GM23338 (cell line): ENCODE measurements at regions not wholly inside any gene's neighbourhood (a gene's known extent, or its start where the extent isn't known, plus 50 kb on each side); places are given as distances from the start of the nearest gene placed in this dataset.

Source experiments
- ATAC-seq: fragments of 200-7000 bp; cut with Tn5 transposase; 3 replicates; pipeline ENCODE4 v1.9.1; 2020
- DNase-seq: peaks from one replicate; pipeline ENCODE4 v3.0.0-alpha.2; 2015; ENCODE audit warnings: low spot score
- H2AFZ ChIP-seq: fragments of 200-600 bp; sonication (generic); 2 replicates; pipeline ENCODE4 v1.8.0; 2016; ENCODE audit warnings: antibody characterized with exemption, mild to moderate bottlenecking, moderate library complexity
- H3F3A ChIP-seq: fragments of 200-600 bp; sonication (generic); replicated peaks from 2 replicates; pipeline ENCODE4 v1.8.0; 2017; ENCODE audit warnings: antibody characterized with exemption, mixed run types, low read depth
- H3K27ac ChIP-seq: fragments of 200-600 bp; sonication (generic); 2 replicates; pipeline ENCODE4 v1.6.1; 2016; ENCODE audit warnings: low read depth
- H3K27me3 ChIP-seq: fragments of 200-600 bp; sonication (generic); 2 replicates; pipeline ENCODE4 v1.8.0; 2016; ENCODE audit warnings: mild to moderate bottlenecking, mixed run types, moderate library complexity; ENCODE audit not compliant: insufficient read depth
- H3K36me3 ChIP-seq: fragments of 200-600 bp; sonication (generic); 2 replicates; pipeline ENCODE4 v1.8.0; 2016; ENCODE audit warnings: mild to moderate bottlenecking; ENCODE audit not compliant: insufficient read depth
- H3K4me1 ChIP-seq: fragments of 200-600 bp; sonication (generic); 2 replicates; pipeline ENCODE4 v1.8.0; 2016; ENCODE audit warnings: mild to moderate bottlenecking, moderate library complexity; ENCODE audit not compliant: insufficient read depth
- H3K4me2 ChIP-seq: fragments of 200-600 bp; sonication (generic); 2 replicates; pipeline ENCODE4 v1.7.1; 2017; ENCODE audit warnings: mixed run types
- H3K4me3 ChIP-seq: fragments of 200-600 bp; sonication (generic); 2 replicates; pipeline ENCODE4 v1.6.1; 2016; ENCODE audit warnings: mixed run types
- H3K79me2 ChIP-seq: fragments of 200-600 bp; sonication (generic); replicated peaks from 2 replicates; pipeline ENCODE4 v1.8.0; 2017; ENCODE audit warnings: mild to moderate bottlenecking; ENCODE audit not compliant: insufficient read depth
- H3K9me2 ChIP-seq: fragments of 200-600 bp; sonication (generic); 2 replicates; pipeline ENCODE4 v1.8.0; 2017; ENCODE audit not compliant: insufficient read depth
- H4K20me1 ChIP-seq: fragments of 200-600 bp; sonication (generic); replicated peaks from 2 replicates; pipeline ENCODE4 v1.8.0; 2017; ENCODE audit warnings: mild to moderate bottlenecking; ENCODE audit not compliant: insufficient read depth
- H3K27ac Mint-ChIP-seq: 2 replicates; pipeline ENCODE4 v1.8.0; 2020; ENCODE audit warnings: inconsistent platforms, mild to moderate bottlenecking, moderate library complexity, mixed read lengths
- H3K27me3 Mint-ChIP-seq: 3 replicates; pipeline ENCODE4 v1.8.0; 2022; ENCODE audit warnings: low read depth, mild to moderate bottlenecking, moderate library complexity, mixed read lengths, inconsistent platforms; ENCODE audit not compliant: insufficient read depth, poor library complexity
- H3K36me3 Mint-ChIP-seq: 3 replicates; pipeline ENCODE4 v1.8.0; 2021; ENCODE audit warnings: low read depth, mild to moderate bottlenecking, inconsistent platforms, moderate library complexity, mixed read lengths
- H3K4me1 Mint-ChIP-seq: 3 replicates; pipeline ENCODE4 v1.8.0; 2020; ENCODE audit warnings: mild to moderate bottlenecking, inconsistent platforms, mixed read lengths
- H3K4me3 Mint-ChIP-seq: 3 replicates; pipeline ENCODE4 v1.8.0; 2021; ENCODE audit warnings: moderate library complexity, mild to moderate bottlenecking, inconsistent platforms, mixed read lengths
- H3K9me3 Mint-ChIP-seq: 3 replicates; pipeline ENCODE4 v1.8.0; 2020; ENCODE audit warnings: moderate library complexity, mild to moderate bottlenecking, inconsistent platforms, mixed read lengths
- CREB1 ChIP-seq: fragments of 250-450 bp; sonication (Bioruptor Pico); IDR thresholded peaks from 2 replicates; pipeline ENCODE4 v1.5.0; 2020; ENCODE audit warnings: low read depth, mild to moderate bottlenecking, moderate library complexity
- CTCF ChIP-seq, 2 experiments: fragments of 200-600 bp in 1 of 2; sonication (generic) in 1 of 2; conservative IDR thresholded peaks; 2 replicates each; pipeline versions ENCODE4 v1.5.1 to v1.6.1; 2016 to 2017; ENCODE audit warnings: antibody characterized with exemption in 2 of 2, low read depth in 2 of 2, mild to moderate bottlenecking in 2 of 2, moderate library complexity in 1 of 2
- EZH2 ChIP-seq: fragments of 200-600 bp; sonication (generic); IDR thresholded peaks from one replicate; pipeline ENCODE4 v1.8.0; 2017; ENCODE audit warnings: antibody characterized with exemption, mild to moderate bottlenecking, low read depth; ENCODE audit not compliant: unreplicated experiment
- EZH2phosphoT487 ChIP-seq: fragments of 200-600 bp; sonication (generic); IDR thresholded peaks from one replicate; pipeline ENCODE4 v1.8.1; 2018; ENCODE audit warnings: antibody characterized with exemption; ENCODE audit not compliant: unreplicated experiment
- JUNB ChIP-seq: IDR thresholded peaks from one replicate; pipeline ENCODE4 v1.6.1; 2016; ENCODE audit warnings: antibody characterized with exemption; ENCODE audit not compliant: unreplicated experiment
- NANOG ChIP-seq: IDR thresholded peaks from 2 replicates; pipeline ENCODE4 v1.6.1; 2016; ENCODE audit warnings: antibody characterized with exemption, borderline replicate concordance
- POLR2AphosphoS5 ChIP-seq: IDR thresholded peaks from 2 replicates; pipeline ENCODE4 v1.6.1; 2016; ENCODE audit warnings: antibody characterized with exemption, low read depth
- REST ChIP-seq: IDR thresholded peaks from one replicate; pipeline ENCODE4 v1.6.1; 2018; ENCODE audit warnings: antibody characterized with exemption; ENCODE audit not compliant: unreplicated experiment
- STAT1 ChIP-seq: IDR thresholded peaks from one replicate; pipeline ENCODE4 v1.6.1; 2016; ENCODE audit warnings: antibody characterized with exemption; ENCODE audit not compliant: unreplicated experiment
- ZNF114 ChIP-seq: fragments of 250-450 bp; sonication (Bioruptor Pico); IDR thresholded peaks from 2 replicates; pipeline ENCODE4 v1.5.0; 2020; ENCODE audit warnings: mild to moderate bottlenecking, moderate library complexity
- ZNF331 ChIP-seq: fragments of 250-450 bp; sonication (Bioruptor Pico); IDR thresholded peaks from 2 replicates; pipeline ENCODE4 v1.5.0; 2020; ENCODE audit warnings: low read depth, mild to moderate bottlenecking, moderate library complexity
- ZNF462 ChIP-seq: fragments of 250-450 bp; sonication (Bioruptor Pico); IDR thresholded peaks from 2 replicates; pipeline ENCODE4 v1.5.0; 2020; ENCODE audit warnings: mild to moderate bottlenecking, moderate library complexity
- TF ChIP-seq, protein P1 (sequence below): IDR thresholded peaks from 2 replicates; pipeline ENCODE4 v1.6.1; 2016; ENCODE audit warnings: antibody characterized with exemption

- H3K9me3 Mint-ChIP-seq, result peaks cover 3% of the 10 kb centered on the region; the same call in 1 of the 3 replicates
- no peaks in the 10 kb centered on the region for H3F3A ChIP-seq
- no peak overlapping the region for H3K27ac ChIP-seq
- TF ChIP-seq REST (no peak), ZNF114 (CRISPR knock-in tag) (no peak), ZNF462 (CRISPR knock-in tag) (no peak), JUNB (no peak), POLR2AphosphoS5 (no peak), CTCF (conservative IDR thresholded peaks at IDR 0.05; ENCODE audit: low read depth in 2 of 2) (no peak), ZNF331 (no peak), EZH2 (no peak), NANOG (no peak), STAT1 (no peak), CREB1 (CRISPR knock-in tag) (no peak), EZH2phosphoT487 (no peak)
- TF ChIP-seq, protein P1, sequence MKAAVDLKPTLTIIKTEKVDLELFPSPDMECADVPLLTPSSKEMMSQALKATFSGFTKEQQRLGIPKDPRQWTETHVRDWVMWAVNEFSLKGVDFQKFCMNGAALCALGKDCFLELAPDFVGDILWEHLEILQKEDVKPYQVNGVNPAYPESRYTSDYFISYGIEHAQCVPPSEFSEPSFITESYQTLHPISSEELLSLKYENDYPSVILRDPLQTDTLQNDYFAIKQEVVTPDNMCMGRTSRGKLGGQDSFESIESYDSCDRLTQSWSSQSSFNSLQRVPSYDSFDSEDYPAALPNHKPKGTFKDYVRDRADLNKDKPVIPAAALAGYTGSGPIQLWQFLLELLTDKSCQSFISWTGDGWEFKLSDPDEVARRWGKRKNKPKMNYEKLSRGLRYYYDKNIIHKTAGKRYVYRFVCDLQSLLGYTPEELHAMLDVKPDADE, result no peak
- no peak overlapping the region for H3K27ac Mint-ChIP-seq
- H3K36me3 Mint-ChIP-seq, result no peaks in the 10 kb centered on the region
- H3K27me3 ChIP-seq, result no peaks in the 10 kb centered on the region
- ATAC-seq (no peak), DNase-seq (no peak)
- no peaks in the 10 kb centered on the region for H4K20me1 ChIP-seq
- no peak overlapping the region for H3K4me3 Mint-ChIP-seq
- no peaks in the 10 kb centered on the region for H3K27me3 Mint-ChIP-seq
- H3K79me2 ChIP-seq, result no peaks in the 10 kb centered on the region
- no peak overlapping the region for H3K4me3 ChIP-seq
- H3K36me3 ChIP-seq, result no peaks in the 10 kb centered on the region
- no peak overlapping the region for H3K4me2 ChIP-seq
- peaks cover 17% of the 10 kb centered on the region for H3K4me1 Mint-ChIP-seq
- peaks cover 3% of the 10 kb centered on the region for H3K4me1 ChIP-seq
- H2AFZ ChIP-seq, result no peak overlapping the region
- no peaks in the 10 kb centered on the region for H3K9me2 ChIP-seq
Measured at GRCh38 chr6:99811636-99812035, 182.4 kb downstream of the MCHR2 start.
